ENCODE measurements at regions not wholly inside any gene's neighbourhood (a gene's known extent, or its start where the extent isn't known, plus 50 kb on each side); places are given as distances from the start of the nearest gene placed in this dataset.

DNA sequence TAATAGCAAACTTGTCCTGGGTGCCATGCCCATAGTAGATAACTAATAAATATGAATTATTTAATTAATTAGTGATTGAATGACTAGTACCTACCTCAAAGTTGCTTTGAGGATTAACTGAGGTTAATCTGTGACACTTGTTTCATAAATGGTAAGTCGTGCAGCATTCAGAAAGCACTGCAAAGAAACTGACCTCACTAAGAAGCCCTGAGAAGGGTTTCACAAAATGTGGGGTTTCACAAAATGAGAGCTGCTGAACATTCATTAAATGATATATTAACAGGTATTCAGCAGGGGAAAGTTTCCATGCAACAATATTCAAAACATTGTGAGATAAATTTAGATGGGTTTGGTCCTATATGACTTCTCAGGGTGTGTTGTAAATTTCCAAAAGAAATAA is 236.2 kb downstream of the OSR1 start:
- H3F3A ChIP-seq (ENCODE audit: low read depth), result no peaks in the 10 kb centered on the region
- no peaks in the 10 kb centered on the region for H3K79me2 ChIP-seq (ENCODE audit: insufficient read depth, low read length)
- H3K9me3 ChIP-seq (ENCODE audit: insufficient read depth, low read depth, low read length), result no peaks in the 10 kb centered on the region
- no peaks in the 10 kb centered on the region for H3K4me1 ChIP-seq (ENCODE audit: insufficient read depth, low read length, poor library complexity, severe bottlenecking)
- no peaks in the 10 kb centered on the region for H3K36me3 ChIP-seq (ENCODE audit: insufficient read depth, low read length)
- H3K9me2 ChIP-seq (replicated peaks; ENCODE audit: low read depth, low read length), result no peaks in the 10 kb centered on the region
- no peaks in the 10 kb centered on the region for H4K20me1 ChIP-seq (ENCODE audit: insufficient read depth, low read length, poor library complexity, severe bottlenecking)
- H3K27me3 ChIP-seq (ENCODE audit: insufficient read depth, low read length, poor library complexity, severe bottlenecking), result no peaks in the 10 kb centered on the region
- H3K4me3 ChIP-seq (ENCODE audit: low read length, poor library complexity, severe bottlenecking), result no peak overlapping the region
- no peak overlapping the region for H3K4me2 ChIP-seq (ENCODE audit: low read depth, low read length, poor library complexity, severe bottlenecking)
- H3K9ac ChIP-seq (ENCODE audit: low read depth, low read length, poor library complexity, severe bottlenecking), result no peak overlapping the region
- H2AFZ ChIP-seq (ENCODE audit: low read length), result no peak overlapping the region
- TF ChIP-seq, protein P1, sequence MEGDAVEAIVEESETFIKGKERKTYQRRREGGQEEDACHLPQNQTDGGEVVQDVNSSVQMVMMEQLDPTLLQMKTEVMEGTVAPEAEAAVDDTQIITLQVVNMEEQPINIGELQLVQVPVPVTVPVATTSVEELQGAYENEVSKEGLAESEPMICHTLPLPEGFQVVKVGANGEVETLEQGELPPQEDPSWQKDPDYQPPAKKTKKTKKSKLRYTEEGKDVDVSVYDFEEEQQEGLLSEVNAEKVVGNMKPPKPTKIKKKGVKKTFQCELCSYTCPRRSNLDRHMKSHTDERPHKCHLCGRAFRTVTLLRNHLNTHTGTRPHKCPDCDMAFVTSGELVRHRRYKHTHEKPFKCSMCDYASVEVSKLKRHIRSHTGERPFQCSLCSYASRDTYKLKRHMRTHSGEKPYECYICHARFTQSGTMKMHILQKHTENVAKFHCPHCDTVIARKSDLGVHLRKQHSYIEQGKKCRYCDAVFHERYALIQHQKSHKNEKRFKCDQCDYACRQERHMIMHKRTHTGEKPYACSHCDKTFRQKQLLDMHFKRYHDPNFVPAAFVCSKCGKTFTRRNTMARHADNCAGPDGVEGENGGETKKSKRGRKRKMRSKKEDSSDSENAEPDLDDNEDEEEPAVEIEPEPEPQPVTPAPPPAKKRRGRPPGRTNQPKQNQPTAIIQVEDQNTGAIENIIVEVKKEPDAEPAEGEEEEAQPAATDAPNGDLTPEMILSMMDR (conservative IDR thresholded peaks at IDR 0.05; ENCODE audit: low read length), result no peak
- TF ChIP-seq EZH2phosphoT487 (IDR thresholded peaks at IDR 0.05; ENCODE audit: borderline replicate concordance), result no peak

DNA sequence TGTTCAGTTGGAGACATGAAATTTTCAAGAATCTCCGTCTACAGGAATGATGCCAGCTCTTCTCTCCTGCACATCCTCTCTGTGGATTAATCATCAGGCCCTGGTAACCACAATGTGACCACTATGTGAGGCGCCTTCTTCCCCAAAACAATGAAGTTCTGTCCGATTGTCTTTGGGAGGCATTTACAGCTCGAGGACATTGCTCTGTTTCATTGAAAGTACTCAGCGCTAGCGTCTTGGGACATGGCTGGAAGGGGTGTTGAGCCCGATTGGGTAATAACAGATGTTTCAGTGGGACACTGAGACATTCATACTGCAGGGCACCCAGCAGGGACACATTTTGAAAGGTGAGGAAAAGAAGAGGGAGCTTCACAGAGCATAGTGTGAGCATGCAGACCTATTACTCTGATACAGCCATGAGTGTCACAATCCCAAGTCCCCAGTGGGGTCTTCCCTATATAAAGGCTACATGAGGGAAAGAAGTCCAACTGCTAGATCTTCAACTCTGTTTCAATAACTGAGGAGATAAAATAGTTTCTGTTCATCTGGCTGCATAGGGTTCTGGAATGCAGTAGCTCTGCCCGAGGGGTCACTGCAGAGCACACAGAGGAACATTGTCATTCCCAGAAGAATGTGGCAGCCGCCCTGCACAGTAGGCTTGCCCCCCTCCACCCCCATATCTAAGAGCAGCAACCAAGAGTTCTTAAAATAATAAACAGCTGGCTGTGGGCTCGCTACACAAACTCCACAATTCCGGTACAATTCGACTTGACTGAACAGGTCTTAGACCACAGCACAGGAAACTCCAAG is 237.3 kb downstream of the OSR1 start:
- Histone ChIP-seq H3K9me3 (ENCODE audit: insufficient read depth, low read depth, low read length) (no peaks in the 10 kb centered on the region), H3K79me2 (ENCODE audit: insufficient read depth, low read length) (no peaks in the 10 kb centered on the region), H3F3A (ENCODE audit: low read depth) (no peaks in the 10 kb centered on the region), H2AFZ (ENCODE audit: low read length) (no peak overlapping the region), H3K36me3 (ENCODE audit: insufficient read depth, low read length) (no peaks in the 10 kb centered on the region), H3K4me1 (ENCODE audit: insufficient read depth, low read length, poor library complexity, severe bottlenecking) (no peaks in the 10 kb centered on the region), H4K20me1 (ENCODE audit: insufficient read depth, low read length, poor library complexity, severe bottlenecking) (no peaks in the 10 kb centered on the region), H3K27me3 (ENCODE audit: insufficient read depth, low read length, poor library complexity, severe bottlenecking) (no peaks in the 10 kb centered on the region), H3K9me2 (replicated peaks; ENCODE audit: low read depth, low read length) (no peaks in the 10 kb centered on the region), H3K9ac (ENCODE audit: low read depth, low read length, poor library complexity, severe bottlenecking) (no peak overlapping the region), H3K4me2 (ENCODE audit: low read depth, low read length, poor library complexity, severe bottlenecking) (no peak overlapping the region), H3K4me3 (ENCODE audit: low read length, poor library complexity, severe bottlenecking) (no peak overlapping the region)
- TF ChIP-seq, protein P1 (conservative IDR thresholded peaks at IDR 0.05; ENCODE audit: low read length), result no peak
- TF ChIP-seq EZH2phosphoT487 (IDR thresholded peaks at IDR 0.05; ENCODE audit: borderline replicate concordance), result no peak

DNA sequence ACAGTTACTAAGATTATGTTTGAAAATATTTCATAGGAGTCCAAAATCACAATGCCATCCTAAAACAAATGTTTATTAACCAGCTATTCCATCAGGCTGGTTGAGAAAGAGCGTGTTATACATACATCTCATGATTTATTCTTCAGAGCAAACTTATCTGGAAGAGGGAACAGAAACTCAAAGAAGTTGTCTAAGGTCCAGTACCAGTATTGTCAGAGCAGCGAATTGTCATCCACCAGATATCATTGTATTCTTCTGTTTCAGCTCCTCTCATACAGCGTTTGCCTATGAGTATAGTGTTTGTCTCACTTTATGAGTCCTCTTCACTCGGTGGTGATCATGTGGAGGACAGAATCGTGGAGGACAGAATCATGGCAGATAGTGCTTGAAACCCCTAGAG is 238.2 kb downstream of the OSR1 start:
- Histone ChIP-seq H4K20me1 (ENCODE audit: insufficient read depth, low read length, poor library complexity, severe bottlenecking) (no peaks in the 10 kb centered on the region), H3K27me3 (ENCODE audit: insufficient read depth, low read length, poor library complexity, severe bottlenecking) (no peaks in the 10 kb centered on the region), H3K4me2 (ENCODE audit: low read depth, low read length, poor library complexity, severe bottlenecking) (no peak overlapping the region), H3K4me3 (ENCODE audit: low read length, poor library complexity, severe bottlenecking) (no peak overlapping the region), H3K9me3 (ENCODE audit: insufficient read depth, low read depth, low read length) (no peaks in the 10 kb centered on the region), H3K79me2 (ENCODE audit: insufficient read depth, low read length) (no peaks in the 10 kb centered on the region), H3K36me3 (ENCODE audit: insufficient read depth, low read length) (no peaks in the 10 kb centered on the region), H3F3A (ENCODE audit: low read depth) (no peaks in the 10 kb centered on the region), H3K9ac (ENCODE audit: low read depth, low read length, poor library complexity, severe bottlenecking) (no peak overlapping the region), H3K9me2 (replicated peaks; ENCODE audit: low read depth, low read length) (no peaks in the 10 kb centered on the region), H2AFZ (ENCODE audit: low read length) (no peak overlapping the region), H3K4me1 (ENCODE audit: insufficient read depth, low read length, poor library complexity, severe bottlenecking) (no peaks in the 10 kb centered on the region)
- TF ChIP-seq EZH2phosphoT487 (IDR thresholded peaks at IDR 0.05; ENCODE audit: borderline replicate concordance), result no peak
- TF ChIP-seq, protein P1 (conservative IDR thresholded peaks at IDR 0.05; ENCODE audit: low read length), result no peak

All from Loucy (cell line).